ENCODE measurements at regions not wholly inside any gene's neighbourhood (a gene's known extent, or its start where the extent isn't known, plus 50 kb on each side); places are given as distances from the start of the nearest gene placed in this dataset.
A peak's percentile ranks its signal among the peaks of the same experiment; 100 is the strongest.

GRCh38 chr15:38705436-38706219 is 141.0 kb upstream of the RASGRP1 start:
- no peaks in the 10 kb centered on the region for H3K9me3 ChIP-seq (ENCODE audit: low read length)
- peaks cover 11% of the 10 kb centered on the region for H3K4me1 ChIP-seq (ENCODE audit: insufficient read depth, low read length)
- no peak overlapping the region for H3K27ac ChIP-seq (ENCODE audit: low read depth, low read length)
- no peaks in the 10 kb centered on the region for H3K36me3 ChIP-seq (ENCODE audit: insufficient read depth, low read length)
- H3K27me3 ChIP-seq (ENCODE audit: control insufficient read depth in 1 of 2, insufficient read depth in 2 of 2, low read length in 2 of 2) = no peaks in the 10 kb centered on the region
- no peak overlapping the region for H3K4me3 ChIP-seq (ENCODE audit: low read depth in 1 of 2, low read length in 2 of 2)
- no peak overlapping the region for H3K9ac ChIP-seq (ENCODE audit: low read length)

- Histone ChIP-seq H3K4me3 (ENCODE audit: low read depth in 1 of 2, low read length in 2 of 2) (no peak overlapping the region), H3K9ac (ENCODE audit: low read length) (no peak overlapping the region), H3K27ac (ENCODE audit: low read depth, low read length) (no peak overlapping the region), H3K4me1 (ENCODE audit: insufficient read depth, low read length) (peaks cover 11% of the 10 kb centered on the region), H3K27me3 (ENCODE audit: control insufficient read depth in 1 of 2, insufficient read depth in 2 of 2, low read length in 2 of 2) (no peaks in the 10 kb centered on the region), H3K9me3 (ENCODE audit: low read length) (no peaks in the 10 kb centered on the region), H3K36me3 (ENCODE audit: insufficient read depth, low read length) (no peaks in the 10 kb centered on the region)
Measured at GRCh38 chr15:38706956-38707355, 142.3 kb upstream of the RASGRP1 start.

- Histone ChIP-seq H3K36me3 (ENCODE audit: insufficient read depth, low read length) (no peaks in the 10 kb centered on the region), H3K27me3 (ENCODE audit: control insufficient read depth in 1 of 2, insufficient read depth in 2 of 2, low read length in 2 of 2) (no peaks in the 10 kb centered on the region), H3K4me3 (ENCODE audit: low read depth in 1 of 2, low read length in 2 of 2) (no peak overlapping the region), H3K9ac (ENCODE audit: low read length) (no peak overlapping the region), H3K9me3 (ENCODE audit: low read length) (no peaks in the 10 kb centered on the region), H3K27ac (ENCODE audit: low read depth, low read length) (peak overlapping the region; percentile 12), H3K4me1 (ENCODE audit: insufficient read depth, low read length) (peaks cover 11% of the 10 kb centered on the region)
Measured at GRCh38 chr15:38707802-38708671, 143.4 kb upstream of the RASGRP1 start.

- Histone ChIP-seq H3K4me1 (ENCODE audit: insufficient read depth, low read length) (peaks cover 11% of the 10 kb centered on the region), H3K4me3 (ENCODE audit: low read depth in 1 of 2, low read length in 2 of 2) (no peak overlapping the region), H3K36me3 (ENCODE audit: insufficient read depth, low read length) (no peaks in the 10 kb centered on the region), H3K9ac (ENCODE audit: low read length) (no peak overlapping the region), H3K27ac (ENCODE audit: low read depth, low read length) (peak overlapping the region; percentile 12), H3K27me3 (ENCODE audit: control insufficient read depth in 1 of 2, insufficient read depth in 2 of 2, low read length in 2 of 2) (no peaks in the 10 kb centered on the region), H3K9me3 (ENCODE audit: low read length) (no peaks in the 10 kb centered on the region)
Measured at GRCh38 chr15:38708672-38709180, 144.1 kb upstream of the RASGRP1 start.

GRCh38 chr15:38709196-38709595 is 144.6 kb upstream of the RASGRP1 start:
- Histone ChIP-seq H3K4me1 (ENCODE audit: insufficient read depth, low read length) (peaks cover 11% of the 10 kb centered on the region), H3K27me3 (ENCODE audit: control insufficient read depth in 1 of 2, insufficient read depth in 2 of 2, low read length in 2 of 2) (no peaks in the 10 kb centered on the region), H3K9me3 (ENCODE audit: low read length) (no peaks in the 10 kb centered on the region), H3K27ac (ENCODE audit: low read depth, low read length) (no peak overlapping the region), H3K36me3 (ENCODE audit: insufficient read depth, low read length) (no peaks in the 10 kb centered on the region), H3K4me3 (ENCODE audit: low read depth in 1 of 2, low read length in 2 of 2) (no peak overlapping the region), H3K9ac (ENCODE audit: low read length) (no peak overlapping the region)

GRCh38 chr15:38714309-38715072 is 149.9 kb upstream of the RASGRP1 start:
- H3K36me3 ChIP-seq (ENCODE audit: insufficient read depth, low read length) = no peaks in the 10 kb centered on the region
- no peak overlapping the region for H3K27ac ChIP-seq (ENCODE audit: low read depth, low read length)
- no peak overlapping the region for H3K9ac ChIP-seq (ENCODE audit: low read length)
- no peaks in the 10 kb centered on the region for H3K9me3 ChIP-seq (ENCODE audit: low read length)
- H3K4me1 ChIP-seq (ENCODE audit: insufficient read depth, low read length) = peaks cover 7% of the 10 kb centered on the region
- no peaks in the 10 kb centered on the region for H3K27me3 ChIP-seq (ENCODE audit: control insufficient read depth in 1 of 2, insufficient read depth in 2 of 2, low read length in 2 of 2)
- H3K4me3 ChIP-seq (ENCODE audit: low read depth in 1 of 2, low read length in 2 of 2) = no peak overlapping the region

- H3K9me3 ChIP-seq (ENCODE audit: low read length) = no peaks in the 10 kb centered on the region
- no peak overlapping the region for H3K9ac ChIP-seq (ENCODE audit: low read length)
- no peaks in the 10 kb centered on the region for H3K36me3 ChIP-seq (ENCODE audit: insufficient read depth, low read length)
- H3K27me3 ChIP-seq (ENCODE audit: control insufficient read depth in 1 of 2, insufficient read depth in 2 of 2, low read length in 2 of 2) = no peaks in the 10 kb centered on the region
- no peak overlapping the region for H3K4me3 ChIP-seq (ENCODE audit: low read depth in 1 of 2, low read length in 2 of 2)
- no peak overlapping the region for H3K27ac ChIP-seq (ENCODE audit: low read depth, low read length)
- H3K4me1 ChIP-seq (ENCODE audit: insufficient read depth, low read length) = no peaks in the 10 kb centered on the region
Measured at GRCh38 chr15:38720893-38721567, 156.4 kb upstream of the RASGRP1 start.

- Histone ChIP-seq H3K27me3 (ENCODE audit: control insufficient read depth in 1 of 2, insufficient read depth in 2 of 2, low read length in 2 of 2) (no peaks in the 10 kb centered on the region), H3K9ac (ENCODE audit: low read length) (no peak overlapping the region), H3K4me1 (ENCODE audit: insufficient read depth, low read length) (no peaks in the 10 kb centered on the region), H3K27ac (ENCODE audit: low read depth, low read length) (no peak overlapping the region), H3K36me3 (ENCODE audit: insufficient read depth, low read length) (no peaks in the 10 kb centered on the region), H3K4me3 (ENCODE audit: low read depth in 1 of 2, low read length in 2 of 2) (no peak overlapping the region), H3K9me3 (ENCODE audit: low read length) (no peaks in the 10 kb centered on the region)
Measured at GRCh38 chr15:38721568-38721945, 156.9 kb upstream of the RASGRP1 start.

GRCh38 chr15:38722236-38722635 is 157.6 kb upstream of the RASGRP1 start:
- no peaks in the 10 kb centered on the region for H3K4me1 ChIP-seq (ENCODE audit: insufficient read depth, low read length)
- H3K9ac ChIP-seq (ENCODE audit: low read length) = no peak overlapping the region
- H3K36me3 ChIP-seq (ENCODE audit: insufficient read depth, low read length) = no peaks in the 10 kb centered on the region
- no peaks in the 10 kb centered on the region for H3K9me3 ChIP-seq (ENCODE audit: low read length)
- no peaks in the 10 kb centered on the region for H3K27me3 ChIP-seq (ENCODE audit: control insufficient read depth in 1 of 2, insufficient read depth in 2 of 2, low read length in 2 of 2)
- no peak overlapping the region for H3K4me3 ChIP-seq (ENCODE audit: low read depth in 1 of 2, low read length in 2 of 2)
- no peak overlapping the region for H3K27ac ChIP-seq (ENCODE audit: low read depth, low read length)

- Histone ChIP-seq H3K9me3 (ENCODE audit: low read length) (no peaks in the 10 kb centered on the region), H3K27me3 (ENCODE audit: control insufficient read depth in 1 of 2, insufficient read depth in 2 of 2, low read length in 2 of 2) (no peaks in the 10 kb centered on the region), H3K36me3 (ENCODE audit: insufficient read depth, low read length) (no peaks in the 10 kb centered on the region), H3K4me1 (ENCODE audit: insufficient read depth, low read length) (no peaks in the 10 kb centered on the region), H3K4me3 (ENCODE audit: low read depth in 1 of 2, low read length in 2 of 2) (no peak overlapping the region), H3K9ac (ENCODE audit: low read length) (no peak overlapping the region), H3K27ac (ENCODE audit: low read depth, low read length) (no peak overlapping the region)
Measured at GRCh38 chr15:38724827-38725226, 160.2 kb upstream of the RASGRP1 start.

GRCh38 chr15:38726187-38726586 is 161.6 kb upstream of the RASGRP1 start:
- Histone ChIP-seq H3K4me1 (ENCODE audit: insufficient read depth, low read length) (no peaks in the 10 kb centered on the region), H3K36me3 (ENCODE audit: insufficient read depth, low read length) (no peaks in the 10 kb centered on the region), H3K9me3 (ENCODE audit: low read length) (no peaks in the 10 kb centered on the region), H3K9ac (ENCODE audit: low read length) (no peak overlapping the region), H3K27ac (ENCODE audit: low read depth, low read length) (no peak overlapping the region), H3K27me3 (ENCODE audit: control insufficient read depth in 1 of 2, insufficient read depth in 2 of 2, low read length in 2 of 2) (no peaks in the 10 kb centered on the region), H3K4me3 (ENCODE audit: low read depth in 1 of 2, low read length in 2 of 2) (no peak overlapping the region)
